H9 (cell line): ENCODE measurements at regions not wholly inside any gene's neighbourhood (a gene's known extent, or its start where the extent isn't known, plus 50 kb on each side); places are given as distances from the start of the nearest gene placed in this dataset.

ENCODE experiments used
- DNase-seq: peaks from one replicate; pipeline ENCODE4 v3.0.0-alpha.2; 2017
- H2AFZ ChIP-seq: one replicate; pipeline ENCODE4 v1.6.1; 2013; ENCODE audit warnings: mild to moderate bottlenecking, low read length, control low read depth, moderate library complexity
- H2AK5ac ChIP-seq: 2 replicates; pipeline ENCODE4 v1.6.1; 2013; ENCODE audit warnings: low read length, control low read depth, mixed read lengths; ENCODE audit not compliant: insufficient read length
- H2BK120ac ChIP-seq: one replicate; pipeline ENCODE4 v1.6.1; 2013; ENCODE audit warnings: low read depth, mild to moderate bottlenecking, low read length, control low read depth, inconsistent platforms; ENCODE audit not compliant: poor library complexity, severe bottlenecking
- H2BK12ac ChIP-seq: 2 replicates; pipeline ENCODE4 v1.6.1; 2013; ENCODE audit warnings: low read length, control low read depth, mixed read lengths, low read depth; ENCODE audit not compliant: insufficient read length
- H2BK15ac ChIP-seq: 2 replicates; pipeline ENCODE4 v1.6.1; 2013; ENCODE audit warnings: low read depth, low read length, control low read depth
- H2BK20ac ChIP-seq: one replicate; pipeline ENCODE4 v1.6.1; 2013; ENCODE audit warnings: low read depth, mild to moderate bottlenecking, low read length, control low read depth, inconsistent platforms; ENCODE audit not compliant: poor library complexity, severe bottlenecking
- H2BK5ac ChIP-seq: 2 replicates; pipeline ENCODE4 v1.6.1; 2013; ENCODE audit warnings: low read length, control low read depth, mixed read lengths; ENCODE audit not compliant: insufficient read length
- H3K14ac ChIP-seq: 2 replicates; pipeline ENCODE4 v1.6.1; 2013; ENCODE audit warnings: low read length, control low read depth; ENCODE audit not compliant: insufficient read depth
- H3K18ac ChIP-seq: 2 replicates; pipeline ENCODE4 v1.6.1; 2013; ENCODE audit warnings: low read depth, mild to moderate bottlenecking, mixed read lengths, low read length, control low read depth; ENCODE audit not compliant: insufficient read length
- H3K23ac ChIP-seq: 2 replicates; pipeline ENCODE4 v1.6.1; 2013; ENCODE audit warnings: low read length, control low read depth, mixed read lengths, low read depth; ENCODE audit not compliant: insufficient read length
- H3K23me2 ChIP-seq: 2 replicates; pipeline ENCODE4 v1.6.1; 2013; ENCODE audit warnings: low read depth, mild to moderate bottlenecking, mixed read lengths, low read length, control low read depth; ENCODE audit not compliant: insufficient read length, poor library complexity, severe bottlenecking
- H3K27ac ChIP-seq: 2 replicates; pipeline ENCODE4 v1.5.1; 2013; ENCODE audit warnings: low read length, control low read depth, mixed read lengths, low read depth; ENCODE audit not compliant: insufficient read length
- H3K27me3 ChIP-seq: 2 replicates; pipeline ENCODE4 v1.6.1; 2013; ENCODE audit warnings: low read length, control low read depth, inconsistent platforms; ENCODE audit not compliant: insufficient read depth
- H3K4ac ChIP-seq: 2 replicates; pipeline ENCODE4 v1.6.1; 2013; ENCODE audit warnings: low read depth, mild to moderate bottlenecking, control low read depth, inconsistent platforms, low read length, moderate library complexity
- H3K4me1 ChIP-seq: 2 replicates; pipeline ENCODE4 v1.6.1; 2013; ENCODE audit warnings: low read length, control low read depth, inconsistent platforms; ENCODE audit not compliant: insufficient read depth
- H3K4me2 ChIP-seq: 2 replicates; pipeline ENCODE4 v1.6.1; 2013; ENCODE audit warnings: low read length, control low read depth, mixed read lengths; ENCODE audit not compliant: insufficient read length, insufficient read depth
- H3K56ac ChIP-seq: 2 replicates; pipeline ENCODE4 v1.6.1; 2013; ENCODE audit warnings: low read depth, mild to moderate bottlenecking, mixed read lengths, low read length, control low read depth; ENCODE audit not compliant: insufficient read length
- H3K79me1 ChIP-seq: 2 replicates; pipeline ENCODE4 v1.6.1; 2013; ENCODE audit warnings: low read depth, mild to moderate bottlenecking, moderate library complexity, low read length, control low read depth, inconsistent platforms; ENCODE audit not compliant: insufficient read depth, poor library complexity, severe bottlenecking
- H3K79me2 ChIP-seq: 2 replicates; pipeline ENCODE4 v1.6.1; 2013; ENCODE audit warnings: low read length, control low read depth, inconsistent platforms; ENCODE audit not compliant: insufficient read depth
- H3K9ac ChIP-seq: 2 replicates; pipeline ENCODE4 v1.6.1; 2013; ENCODE audit warnings: low read length, control low read depth, mixed read lengths; ENCODE audit not compliant: insufficient read length; ENCODE audit errors: extremely low read depth
- H3K9me3 ChIP-seq: one replicate; pipeline ENCODE4 v1.6.1; 2013; ENCODE audit warnings: low read depth, low read length, inconsistent platforms; ENCODE audit not compliant: control insufficient read depth
- H3T11ph ChIP-seq: one replicate; pipeline ENCODE4 v1.6.1; 2013; ENCODE audit warnings: mild to moderate bottlenecking, low read length, control low read depth, inconsistent platforms
- H4K20me1 ChIP-seq: one replicate; pipeline ENCODE4 v1.6.1; 2013; ENCODE audit not compliant: control insufficient read depth, insufficient read length, insufficient read depth
- H4K5ac ChIP-seq: 2 replicates; pipeline ENCODE4 v1.6.1; 2013; ENCODE audit warnings: low read depth, mild to moderate bottlenecking, mixed read lengths, low read length, control low read depth; ENCODE audit not compliant: insufficient read length
- H4K8ac ChIP-seq: replicated peaks from 2 replicates; pipeline ENCODE4 v1.6.1; 2013; ENCODE audit warnings: low read length, control low read depth, mixed read lengths, low read depth; ENCODE audit not compliant: insufficient read length
- H4K91ac ChIP-seq: 2 replicates; pipeline ENCODE4 v1.6.1; 2013; ENCODE audit warnings: low read depth, mild to moderate bottlenecking, moderate library complexity, mixed read lengths, low read length, control low read depth; ENCODE audit not compliant: insufficient read length
- H3K27ac Mint-ChIP-seq, 3 experiments: 2 replicates in 2 of 3; 3 replicates in 1 of 3; pipeline ENCODE4 v1.8.0; 2020 to 2021; ENCODE audit warnings: mixed read lengths in 3 of 3, mild to moderate bottlenecking in 1 of 3, moderate library complexity in 1 of 3
- H3K27me3 Mint-ChIP-seq: 2 replicates; pipeline ENCODE4 v1.8.0; 2021; ENCODE audit warnings: low read depth, mild to moderate bottlenecking, moderate library complexity, mixed read lengths
- H3K36me3 Mint-ChIP-seq, 3 experiments: 2 replicates in 2 of 3; 3 replicates in 1 of 3; pipeline ENCODE4 v1.8.0; 2020 to 2021; ENCODE audit warnings: low read depth in 3 of 3, mixed read lengths in 3 of 3; ENCODE audit not compliant: insufficient read depth in 1 of 3
- H3K4me1 Mint-ChIP-seq, 2 experiments: 2 replicates each; pipeline ENCODE4 v1.8.0; 2020; ENCODE audit warnings: mixed read lengths in 2 of 2
- H3K4me3 Mint-ChIP-seq, 2 experiments: 2 replicates in 1 of 2; 3 replicates in 1 of 2; pipeline ENCODE4 v1.8.0; 2020 to 2021; ENCODE audit warnings: mild to moderate bottlenecking in 2 of 2, mixed read lengths in 2 of 2, moderate library complexity in 1 of 2
- H3K9me3 Mint-ChIP-seq, 2 experiments: 2 replicates in 1 of 2; 3 replicates in 1 of 2; pipeline ENCODE4 v1.8.0; 2020; ENCODE audit warnings: mild to moderate bottlenecking in 2 of 2, mixed read lengths in 2 of 2, moderate library complexity in 1 of 2
- WGBS: extraction: QIAGEN DNeasy Blood & Tissue Kit; methylation state at CpG from one replicate; pipeline ENCODE4 v1.1.7; 2013; ENCODE audit warnings: missing lambda C conversion rate, low lambda C conversion rate, mixed read lengths; ENCODE audit not compliant: insufficient read length; ENCODE audit errors: extremely low coverage; 5-methylcytosine and 5-hydroxymethylcytosine counted together
- TF ChIP-seq, protein P1 (sequence below): fragments of 200-600 bp; sonication (generic); conservative IDR thresholded peaks from 3 replicates; pipeline ENCODE4 v1.8.0; 2021; ENCODE audit warnings: antibody characterized with exemption, mild to moderate bottlenecking

DNA sequence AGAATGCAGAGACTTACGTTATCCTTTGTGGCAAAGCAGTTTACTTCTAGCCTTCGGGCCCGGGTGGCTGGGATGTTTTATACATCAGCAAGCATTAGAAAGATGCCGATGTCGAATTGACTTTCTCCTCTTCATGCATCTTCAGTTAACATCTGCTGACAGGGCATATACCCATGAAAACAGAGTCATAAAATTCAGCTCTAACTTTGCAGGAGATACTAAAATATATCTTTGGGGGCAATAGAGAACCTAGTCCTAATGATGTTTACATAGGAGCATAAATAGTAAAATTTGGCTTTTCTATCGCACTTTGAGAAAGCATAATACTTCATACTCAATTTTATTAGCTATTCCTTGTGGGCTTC, 247.9 kb downstream of the PRELID2 start:
- no peak overlapping the region for H3K14ac ChIP-seq
- H3K18ac ChIP-seq, result no peak overlapping the region
- H2AK5ac ChIP-seq, result no peak overlapping the region
- no peaks in the 10 kb centered on the region for H4K20me1 ChIP-seq
- H3K4me2 ChIP-seq, result no peak overlapping the region
- H3K79me1 ChIP-seq, result no peaks in the 10 kb centered on the region
- H3K23ac ChIP-seq, result no peak overlapping the region
- H3K27ac Mint-ChIP-seq, result no peak overlapping the region
- H4K5ac ChIP-seq, result no peak overlapping the region
- TF ChIP-seq, protein P1, sequence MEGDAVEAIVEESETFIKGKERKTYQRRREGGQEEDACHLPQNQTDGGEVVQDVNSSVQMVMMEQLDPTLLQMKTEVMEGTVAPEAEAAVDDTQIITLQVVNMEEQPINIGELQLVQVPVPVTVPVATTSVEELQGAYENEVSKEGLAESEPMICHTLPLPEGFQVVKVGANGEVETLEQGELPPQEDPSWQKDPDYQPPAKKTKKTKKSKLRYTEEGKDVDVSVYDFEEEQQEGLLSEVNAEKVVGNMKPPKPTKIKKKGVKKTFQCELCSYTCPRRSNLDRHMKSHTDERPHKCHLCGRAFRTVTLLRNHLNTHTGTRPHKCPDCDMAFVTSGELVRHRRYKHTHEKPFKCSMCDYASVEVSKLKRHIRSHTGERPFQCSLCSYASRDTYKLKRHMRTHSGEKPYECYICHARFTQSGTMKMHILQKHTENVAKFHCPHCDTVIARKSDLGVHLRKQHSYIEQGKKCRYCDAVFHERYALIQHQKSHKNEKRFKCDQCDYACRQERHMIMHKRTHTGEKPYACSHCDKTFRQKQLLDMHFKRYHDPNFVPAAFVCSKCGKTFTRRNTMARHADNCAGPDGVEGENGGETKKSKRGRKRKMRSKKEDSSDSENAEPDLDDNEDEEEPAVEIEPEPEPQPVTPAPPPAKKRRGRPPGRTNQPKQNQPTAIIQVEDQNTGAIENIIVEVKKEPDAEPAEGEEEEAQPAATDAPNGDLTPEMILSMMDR, result no peak
- H3T11ph ChIP-seq, result no peak overlapping the region
- H3K27me3 ChIP-seq, result no peaks in the 10 kb centered on the region
- H3K4me1 ChIP-seq, result no peaks in the 10 kb centered on the region
- no peak overlapping the region for H3K27ac ChIP-seq
- no peaks in the 10 kb centered on the region for H3K9me3 ChIP-seq
- H3K4me3 Mint-ChIP-seq, result no peak overlapping the region
- H2AFZ ChIP-seq, result no peak overlapping the region
- H3K9ac ChIP-seq, result no peak overlapping the region
- no peak overlapping the region for H2BK20ac ChIP-seq
- H3K23me2 ChIP-seq, result no peaks in the 10 kb centered on the region
- no peaks in the 10 kb centered on the region for H3K27me3 Mint-ChIP-seq
- no peak overlapping the region for H2BK120ac ChIP-seq
- H4K8ac ChIP-seq, result no peak overlapping the region
- no peaks in the 10 kb centered on the region; a peak in 2 of 5 replicates for H3K9me3 Mint-ChIP-seq
- H4K91ac ChIP-seq, result no peak overlapping the region
- H3K36me3 Mint-ChIP-seq, result no peaks in the 10 kb centered on the region; a peak in 1 of 7 replicates
- no CpG with 5 or more reads among the region's 6 CpGs for WGBS
- H2BK12ac ChIP-seq, result no peak overlapping the region
- H3K4me1 Mint-ChIP-seq, result no peaks in the 10 kb centered on the region
- DNase-seq, result no peak
- no peak overlapping the region for H2BK5ac ChIP-seq
- H3K4ac ChIP-seq, result no peak overlapping the region
- no peak overlapping the region for H3K56ac ChIP-seq
- H2BK15ac ChIP-seq, result no peak overlapping the region
- H3K79me2 ChIP-seq, result no peaks in the 10 kb centered on the region
